RPMI7951 (cell line): ENCODE measurements at regions not wholly inside any gene's neighbourhood (a gene's known extent, or its start where the extent isn't known, plus 50 kb on each side); places are given as distances from the start of the nearest gene placed in this dataset.
A peak's percentile ranks its signal among the peaks of the same experiment; 100 is the strongest.
"Not testable (repeated sequence)": the region's sequence is repeated elsewhere in the genome, so short reads cannot be mapped to it uniquely, and the experiment has no call there.

ENCODE experiments used
- DNase-seq: peaks from one replicate; pipeline ENCODE4 v3.0.0-alpha.2; 2012; ENCODE audit warnings: low read depth

DNA sequence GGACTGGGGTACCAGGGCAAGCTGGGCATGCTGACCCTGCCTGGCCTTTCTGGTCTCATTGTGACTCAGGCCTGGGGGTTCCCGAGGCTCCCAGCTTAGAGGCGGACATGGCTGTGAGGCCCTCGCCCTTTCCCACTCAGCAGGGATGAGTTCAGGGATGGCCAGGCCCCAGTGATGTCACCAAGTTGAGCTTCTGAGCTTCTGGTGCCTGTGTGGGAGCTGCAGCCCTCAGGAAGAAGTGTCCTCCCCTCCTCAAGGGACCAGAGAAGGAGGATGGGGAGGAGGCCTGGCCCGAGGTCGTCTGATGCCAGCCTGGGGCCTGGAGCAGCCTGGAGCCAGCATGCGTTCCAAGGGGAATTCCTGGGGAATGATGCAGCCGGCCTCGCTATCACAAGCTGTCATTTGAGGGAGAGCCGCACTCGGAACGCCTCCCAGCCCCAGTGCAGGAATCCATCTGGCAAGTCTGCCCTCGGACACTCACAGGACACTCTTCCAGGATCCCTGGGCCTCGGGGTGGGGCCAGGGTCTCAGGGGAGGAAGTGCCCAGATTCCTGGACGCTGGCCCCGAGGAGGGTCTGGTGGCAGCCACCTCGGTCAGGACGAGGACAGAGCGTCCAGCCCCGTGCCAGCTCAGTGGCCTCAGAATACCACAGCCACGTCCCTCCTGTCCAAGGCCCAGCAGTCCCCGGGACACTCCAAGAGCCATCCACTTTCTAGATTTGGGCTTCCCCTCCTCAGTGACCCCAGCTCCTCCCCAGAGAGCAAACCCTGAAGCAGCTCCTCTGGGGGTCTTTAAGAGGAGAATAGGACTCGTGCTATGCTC lies 61.2 kb upstream of the GPC1 start:
- DNase-seq = peak; percentile 92

DNA sequence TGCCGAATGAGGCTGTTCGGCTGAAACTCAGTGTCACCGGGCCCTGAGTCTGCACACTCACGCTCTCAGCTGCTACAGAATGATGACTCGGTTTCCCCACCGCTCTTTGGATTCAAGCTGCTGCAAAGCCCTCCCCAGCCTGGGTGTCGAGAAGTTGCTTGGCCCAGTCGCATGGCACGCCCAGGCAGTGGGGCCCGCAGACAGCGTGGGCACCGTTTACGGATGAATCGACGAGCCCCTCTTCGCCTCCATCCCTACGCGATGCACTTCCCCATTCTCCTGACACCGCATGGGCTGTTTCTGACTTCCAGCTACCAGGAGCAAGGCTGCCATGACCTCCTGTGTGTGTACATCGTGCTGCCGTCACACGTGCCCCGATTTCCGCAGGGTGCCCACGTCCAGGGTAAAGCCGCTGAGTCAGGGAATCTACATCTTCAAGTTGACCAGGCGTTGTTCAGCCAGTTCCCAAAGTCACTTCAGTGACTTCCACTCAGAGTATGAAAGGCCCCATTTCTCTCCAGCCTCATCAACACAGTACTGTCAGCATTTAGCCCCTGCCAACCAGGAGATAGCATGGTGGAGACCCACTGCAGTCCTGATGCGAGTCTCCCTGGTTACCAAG lies 60.3 kb upstream of the GPC1 start:
- no peak for DNase-seq

DNA sequence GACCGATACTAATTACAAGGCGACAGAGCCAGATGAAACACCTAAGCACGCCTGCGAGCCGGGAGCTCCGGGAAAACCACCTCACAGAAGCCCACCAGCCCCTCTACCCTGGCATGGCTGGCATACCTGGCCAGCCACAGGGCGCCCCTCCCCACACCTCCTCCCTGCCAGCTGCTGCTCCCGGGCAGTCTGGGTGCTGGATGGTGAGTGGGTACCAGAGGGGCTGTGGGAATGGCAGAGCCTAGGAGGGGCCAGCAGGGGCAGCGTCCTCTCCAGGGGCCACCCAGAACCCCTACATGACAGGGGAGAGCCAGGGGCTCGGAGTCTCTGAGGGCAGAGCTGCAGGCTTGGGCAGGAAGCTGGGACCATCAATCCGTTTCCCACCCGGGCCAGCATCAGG lies 58.7 kb upstream of the GPC1 start:
- DNase-seq = no peak

DNA sequence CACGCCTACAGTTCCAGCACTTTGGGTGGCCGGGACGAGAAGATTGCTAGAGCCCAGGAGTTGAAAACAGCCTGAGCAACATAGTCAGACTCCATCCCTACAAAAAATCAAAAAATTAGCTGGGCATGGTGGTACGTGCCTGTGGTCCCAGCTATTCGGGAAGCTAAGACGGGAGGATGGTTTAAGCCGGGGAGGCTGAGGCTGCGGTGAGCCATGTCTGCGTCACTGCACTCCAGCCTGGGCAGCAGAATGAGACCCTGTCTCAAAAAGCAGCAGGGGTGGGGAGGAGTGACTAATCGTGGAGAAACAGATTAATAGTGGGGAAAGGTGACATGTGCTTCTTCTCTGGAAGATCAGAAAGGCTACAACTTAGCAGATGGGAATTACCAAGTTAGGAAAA lies 58.1 kb upstream of the GPC1 start:
- no peak for DNase-seq

DNA sequence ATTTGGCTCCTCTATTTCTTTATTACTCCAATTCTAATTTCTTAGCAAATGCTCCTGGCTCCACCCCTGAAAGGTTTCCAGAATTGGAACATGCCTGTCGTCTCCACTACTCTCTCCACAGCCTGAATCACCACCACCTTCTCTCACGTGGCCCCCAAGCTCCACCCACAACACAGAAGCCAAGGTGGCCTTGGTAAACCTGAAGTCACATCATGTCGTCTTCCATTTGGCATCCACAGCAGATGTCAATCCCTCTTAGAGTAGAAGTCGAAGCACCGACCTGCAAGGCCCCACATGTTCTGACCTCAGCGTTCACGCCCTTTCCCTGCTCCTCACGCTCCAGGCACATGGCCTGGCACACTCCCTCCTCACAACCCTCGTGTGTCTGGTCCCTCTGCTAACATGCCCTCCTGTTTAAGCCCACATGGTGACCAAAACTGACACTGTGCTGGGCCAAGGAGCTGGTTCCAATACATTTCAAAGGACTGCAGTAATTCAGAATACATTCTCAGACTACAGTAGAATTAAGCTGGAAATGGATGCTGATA lies 56.3 kb upstream of the GPC1 start:
- DNase-seq = no peak

DNA sequence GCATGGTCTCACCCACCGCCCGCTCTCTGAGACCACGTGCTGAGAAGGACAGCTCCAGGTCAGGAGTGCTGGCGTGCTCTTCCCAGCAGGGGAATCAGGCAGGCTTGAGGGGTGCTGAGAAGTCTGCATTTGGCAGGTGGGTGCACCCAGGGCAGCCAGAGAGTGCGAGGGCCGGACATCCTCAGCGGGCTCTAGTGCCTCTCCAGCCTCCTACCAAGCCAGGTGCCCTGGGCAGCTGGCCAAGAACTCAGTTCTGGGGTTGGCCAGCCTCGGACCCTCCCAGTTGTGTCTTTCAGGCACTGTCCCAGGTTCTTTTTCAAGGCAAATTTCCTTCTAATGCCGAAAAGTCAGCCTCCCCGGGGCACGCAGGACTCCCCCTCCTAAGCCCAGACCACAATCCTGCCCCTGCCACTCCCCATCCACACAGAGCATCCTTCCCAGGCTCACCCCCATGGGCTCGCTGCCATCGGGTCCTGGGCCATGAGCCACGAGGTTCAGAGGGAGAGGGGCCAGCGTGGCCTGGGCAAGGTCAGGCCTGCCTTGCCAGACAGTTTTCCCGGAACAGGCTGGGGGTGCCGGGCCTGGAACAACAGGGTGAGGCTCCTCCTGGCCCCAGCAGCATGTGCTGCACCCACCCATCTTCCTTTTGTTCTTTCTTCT lies 52.2 kb upstream of the GPC1 start:
- no peak for DNase-seq

DNA sequence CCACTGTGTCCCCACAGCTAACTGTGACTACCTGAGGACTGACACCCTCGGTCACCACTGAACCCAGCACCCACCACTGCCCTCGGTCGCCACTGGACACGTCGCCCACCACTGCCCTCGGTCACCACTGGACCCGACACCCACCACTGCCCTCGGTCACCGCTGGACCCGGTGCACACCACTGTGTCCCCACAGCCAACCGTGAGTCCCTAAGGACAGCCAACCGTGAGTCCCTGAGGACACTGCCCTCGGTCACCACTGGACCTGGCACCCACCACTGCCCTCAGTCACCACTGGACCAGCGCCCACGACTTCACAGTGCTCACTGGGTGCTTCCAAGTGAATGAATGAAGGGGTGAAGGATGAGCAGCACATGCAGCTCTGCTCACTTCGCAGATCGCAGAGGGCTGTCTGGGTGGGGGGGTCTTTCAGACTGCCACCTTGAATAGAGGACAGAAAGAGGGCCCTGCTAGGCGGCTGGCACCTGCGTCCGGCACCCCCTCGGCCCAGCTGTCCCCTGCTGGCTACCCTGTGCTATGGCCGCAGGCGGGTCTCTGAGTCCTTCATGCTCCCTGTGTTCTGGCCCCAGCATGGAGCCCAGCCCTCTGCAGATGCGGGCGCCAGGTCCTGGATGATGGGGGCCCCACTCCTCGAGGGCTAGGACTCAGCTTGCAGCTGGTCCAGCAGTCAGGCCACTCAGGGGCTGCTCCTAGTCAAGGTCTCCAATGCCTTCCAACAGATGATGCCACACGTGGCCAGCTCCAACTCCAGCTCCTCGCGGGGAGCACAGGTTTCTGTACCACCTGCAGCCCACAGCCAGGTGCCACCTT lies 51.4 kb upstream of the GPC1 start:
- DNase-seq = no peak

DNA sequence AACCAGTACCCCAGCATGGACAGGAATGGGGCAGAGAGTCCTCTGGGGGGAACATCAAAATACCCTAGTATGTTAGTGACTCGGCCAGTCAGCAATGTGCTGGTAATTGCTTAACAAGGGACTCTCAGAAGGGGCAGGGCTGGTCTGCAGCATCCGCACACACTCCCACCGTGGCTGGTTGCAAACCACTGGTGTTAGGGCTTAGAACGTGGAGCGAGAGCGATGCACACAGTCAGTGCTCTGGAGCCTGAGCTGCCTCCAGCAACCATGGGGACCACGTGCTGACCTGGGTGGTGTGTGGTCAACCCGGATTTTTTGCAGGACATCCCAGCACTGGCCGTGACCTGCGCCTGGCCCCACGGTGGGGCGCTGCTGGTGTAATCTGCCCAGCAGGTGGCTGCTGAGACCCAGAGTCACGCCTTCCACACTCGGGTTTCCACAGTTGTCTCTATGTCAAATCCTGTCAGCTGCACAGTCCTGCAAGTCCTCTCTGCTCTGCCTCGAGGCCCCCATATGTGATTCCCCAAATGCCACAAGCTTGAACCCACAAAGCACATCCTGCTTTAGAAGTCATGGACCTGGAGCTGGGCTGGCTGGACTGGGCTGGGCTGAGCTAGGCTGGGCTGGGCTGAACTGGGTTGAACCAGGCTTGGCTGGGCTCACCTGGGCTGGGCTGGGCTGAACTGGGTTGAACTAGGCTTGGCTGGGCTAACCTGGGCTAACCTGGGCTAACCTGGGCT lies 50.6 kb upstream of the GPC1 start:
- DNase-seq = peak; percentile 32

DNA sequence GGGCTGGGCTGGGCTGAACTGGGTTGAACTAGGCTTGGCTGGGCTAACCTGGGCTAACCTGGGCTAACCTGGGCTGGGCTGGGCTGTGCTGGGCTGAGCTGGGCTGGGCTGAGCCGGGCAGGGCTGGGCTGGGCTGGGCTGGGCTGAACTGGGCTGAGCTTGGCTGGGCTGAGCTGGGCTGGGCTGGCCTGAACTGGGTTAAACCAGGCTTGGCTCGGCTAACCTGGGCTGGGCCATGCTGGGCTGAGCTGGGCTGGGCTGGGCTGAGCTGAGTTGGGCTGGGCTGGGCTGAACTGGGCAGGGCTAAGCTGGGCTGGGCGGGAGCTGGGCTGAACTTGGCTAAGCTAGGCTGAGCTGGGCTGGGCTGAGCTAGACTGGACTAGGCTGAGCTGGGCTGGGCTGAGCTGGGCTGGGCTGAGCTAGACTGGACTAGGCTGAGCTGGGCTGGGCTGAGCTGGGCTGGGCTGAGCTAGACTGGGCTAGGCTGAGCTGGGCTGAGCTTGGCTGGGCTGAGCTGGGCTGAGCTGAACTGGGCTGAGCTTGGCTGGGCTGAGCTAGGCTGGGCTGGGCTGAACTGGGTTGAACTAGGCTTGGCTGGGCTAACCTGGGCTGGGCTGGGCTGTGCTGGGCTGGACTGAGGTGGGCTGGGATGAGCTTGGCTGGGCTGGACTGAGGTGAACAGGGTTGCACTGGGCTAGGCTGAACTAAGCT lies 49.9 kb upstream of the GPC1 start:
- not testable (repeated sequence) for DNase-seq
